Tibial nerve (tissue), 4 donors: ENCODE measurements at regions not wholly inside any gene's neighbourhood (a gene's known extent, or its start where the extent isn't known, plus 50 kb on each side); places are given as distances from the start of the nearest gene placed in this dataset.

ENCODE experiments used
- DNase-seq, 2 donors: peaks; one replicate each; pipeline ENCODE4 v3.0.0-alpha.2; 2019; ENCODE audit warnings: low spot score in 2 of 2
- H3K27ac ChIP-seq, 4 donors: fragments of 200-600 bp; sonication (generic) in 3 of 4; one replicate each; pipeline ENCODE4 v1.5.1; 2017 to 2019; ENCODE audit warnings: mild to moderate bottlenecking in 1 of 4
- H3K27me3 ChIP-seq, 2 donors: fragments of 200-600 bp; sonication (generic) in 1 of 2; one replicate each; pipeline versions ENCODE4 v1.5.1 to v1.6.0; 2017 to 2019
- H3K36me3 ChIP-seq, 3 donors: fragments of 200-600 bp; sonication (generic); one replicate each; pipeline ENCODE4 v1.5.1; 2018 to 2019
- H3K4me1 ChIP-seq, 4 donors: fragments of 200-600 bp; sonication (generic) in 3 of 4; one replicate each; pipeline ENCODE4 v1.5.1; 2017 to 2019
- H3K4me3 ChIP-seq, 4 donors: fragments of 200-600 bp; sonication (generic) in 3 of 4; one replicate each; pipeline ENCODE4 v1.5.1; 2017 to 2019; ENCODE audit warnings: mild to moderate bottlenecking in 1 of 4, moderate library complexity in 1 of 4
- H3K9me3 ChIP-seq, 4 donors: fragments of 200-600 bp; sonication (generic) in 3 of 4; one replicate each; pipeline ENCODE4 v1.5.1; 2017 to 2019
- EP300 ChIP-seq, 2 donors: sonication (generic); formaldehyde crosslinking; IDR thresholded peaks; one replicate each; pipeline ENCODE4 v1.6.1; 2017; ENCODE audit warnings: antibody characterized with exemption in 2 of 2, mild to moderate bottlenecking in 1 of 2
- POLR2A ChIP-seq, 2 donors: fragments of 450-650 bp; IDR thresholded peaks; one replicate each; pipeline ENCODE4 v1.6.1; 2017; ENCODE audit warnings: antibody characterized with exemption in 2 of 2, mild to moderate bottlenecking in 2 of 2, moderate library complexity in 2 of 2
- WGBS, 2 donors: methylation state at CpG; one replicate each; pipeline ENCODE4 v1.1.5; 2018; 5-methylcytosine and 5-hydroxymethylcytosine counted together
- TF ChIP-seq, protein P1 (sequence below), 5 experiments: fragments of 200-600 bp in 3 of 5; fragments of 450-650 bp in 2 of 5; sonication (generic) in 3 of 5; IDR thresholded peaks; one replicate each; pipeline ENCODE4 v1.5.1; 2016 to 2019; ENCODE audit warnings: antibody characterized with exemption in 5 of 5, mild to moderate bottlenecking in 3 of 5, moderate library complexity in 2 of 5

GRCh38 chr3:99134986-99135385 lies 233.5 kb upstream of the DCBLD2 start:
- Histone ChIP-seq H3K4me3 (no peak overlapping the region), H3K27me3 (no peaks in the 10 kb centered on the region), H3K27ac (no peak overlapping the region), H3K36me3 (no peaks in the 10 kb centered on the region), H3K4me1 (no peaks in the 10 kb centered on the region), H3K9me3 (peaks cover 0 to 3% (median 0%) of the 10 kb centered on the region in 4 donors)
- TF ChIP-seq, protein P1, sequence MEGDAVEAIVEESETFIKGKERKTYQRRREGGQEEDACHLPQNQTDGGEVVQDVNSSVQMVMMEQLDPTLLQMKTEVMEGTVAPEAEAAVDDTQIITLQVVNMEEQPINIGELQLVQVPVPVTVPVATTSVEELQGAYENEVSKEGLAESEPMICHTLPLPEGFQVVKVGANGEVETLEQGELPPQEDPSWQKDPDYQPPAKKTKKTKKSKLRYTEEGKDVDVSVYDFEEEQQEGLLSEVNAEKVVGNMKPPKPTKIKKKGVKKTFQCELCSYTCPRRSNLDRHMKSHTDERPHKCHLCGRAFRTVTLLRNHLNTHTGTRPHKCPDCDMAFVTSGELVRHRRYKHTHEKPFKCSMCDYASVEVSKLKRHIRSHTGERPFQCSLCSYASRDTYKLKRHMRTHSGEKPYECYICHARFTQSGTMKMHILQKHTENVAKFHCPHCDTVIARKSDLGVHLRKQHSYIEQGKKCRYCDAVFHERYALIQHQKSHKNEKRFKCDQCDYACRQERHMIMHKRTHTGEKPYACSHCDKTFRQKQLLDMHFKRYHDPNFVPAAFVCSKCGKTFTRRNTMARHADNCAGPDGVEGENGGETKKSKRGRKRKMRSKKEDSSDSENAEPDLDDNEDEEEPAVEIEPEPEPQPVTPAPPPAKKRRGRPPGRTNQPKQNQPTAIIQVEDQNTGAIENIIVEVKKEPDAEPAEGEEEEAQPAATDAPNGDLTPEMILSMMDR (IDR thresholded peaks at IDR 0.05), result no peak
- TF ChIP-seq POLR2A (IDR thresholded peaks at IDR 0.05) (no peak), EP300 (IDR thresholded peaks at IDR 0.05) (no peak)
- no peak for DNase-seq

- H3K27me3 ChIP-seq, result no peaks in the 10 kb centered on the region
- no peak overlapping the region for H3K27ac ChIP-seq
- H3K4me3 ChIP-seq, result no peak overlapping the region
- no peaks in the 10 kb centered on the region for H3K36me3 ChIP-seq
- H3K4me1 ChIP-seq, result peaks cover 0 to 16% (median 0%) of the 10 kb centered on the region in 4 donors
- TF ChIP-seq POLR2A (IDR thresholded peaks at IDR 0.05) (no peak), EP300 (IDR thresholded peaks at IDR 0.05) (no peak)
- TF ChIP-seq, protein P1 (IDR thresholded peaks at IDR 0.05), result no peak
- H3K9me3 ChIP-seq, result no peaks in the 10 kb centered on the region
- DNase-seq, result no peak
Measured at GRCh38 chr3:99131876-99132275, 230.4 kb upstream of the DCBLD2 start.

DNA sequence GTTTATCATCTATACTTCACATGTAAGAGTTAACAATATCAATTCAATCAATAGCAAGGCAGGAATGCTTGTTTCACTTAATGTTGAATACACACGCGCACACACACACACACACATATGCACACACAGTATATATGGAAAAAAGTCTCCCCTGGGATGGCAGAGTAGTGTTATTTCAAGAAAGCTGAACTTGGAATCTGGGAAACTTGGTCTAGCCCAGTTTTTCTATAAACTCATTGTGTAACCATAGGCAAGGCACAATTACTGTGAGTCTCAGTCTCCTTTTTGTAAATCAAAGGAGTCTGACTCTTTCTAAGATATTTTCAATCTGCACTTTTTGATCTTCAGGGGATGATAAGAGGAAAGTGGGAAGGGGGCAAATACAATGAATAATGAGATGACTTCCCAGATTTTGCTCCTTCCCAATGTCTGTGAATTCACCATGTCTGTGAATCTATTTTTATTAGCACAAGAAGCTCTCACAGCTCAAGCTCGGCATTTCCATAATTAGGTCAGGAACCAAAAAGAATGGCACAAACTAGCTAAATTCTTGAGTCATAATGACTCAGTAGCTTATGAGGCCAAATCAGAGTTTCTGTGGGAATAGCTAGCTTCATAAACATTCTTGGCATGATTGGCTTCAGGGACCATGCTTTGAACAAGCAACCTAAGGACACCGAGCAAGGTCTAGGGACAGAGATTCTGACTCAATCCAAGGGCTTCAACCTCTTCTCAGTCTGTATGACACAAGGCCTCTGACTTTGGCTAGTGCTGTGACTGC lies 227.4 kb upstream of the DCBLD2 start:
- H3K27me3 ChIP-seq, result no peaks in the 10 kb centered on the region
- H3K27ac ChIP-seq, result peak overlapping the region in 1 of 4 donors; percentile 61
- TF ChIP-seq, protein P1 (IDR thresholded peaks at IDR 0.05), result no peak
- TF ChIP-seq EP300 (IDR thresholded peaks at IDR 0.05) (no peak), POLR2A (IDR thresholded peaks at IDR 0.05) (no peak)
- H3K36me3 ChIP-seq, result no peaks in the 10 kb centered on the region
- H3K4me1 ChIP-seq, result peaks cover 0 to 16% (median 0%) of the 10 kb centered on the region in 4 donors
- no peaks in the 10 kb centered on the region for H3K9me3 ChIP-seq
- no peak overlapping the region for H3K4me3 ChIP-seq
- WGBS, 2 donors, result 29% methylated on average over 4 of the region's 4 CpGs
- no peak for DNase-seq

- Histone ChIP-seq H3K36me3 (no peaks in the 10 kb centered on the region), H3K27me3 (no peaks in the 10 kb centered on the region), H3K9me3 (no peaks in the 10 kb centered on the region), H3K27ac (peak overlapping the region in 1 of 4 donors; percentile 11), H3K4me1 (peaks cover 0 to 16% (median 0%) of the 10 kb centered on the region in 4 donors), H3K4me3 (no peak overlapping the region)
- DNase-seq, result no peak
- 27 to 42% methylated on average over 2 of the region's 2 CpGs for WGBS, 2 donors
- no peak for TF ChIP-seq EP300 (IDR thresholded peaks at IDR 0.05)
- TF ChIP-seq, protein P1 (IDR thresholded peaks at IDR 0.05), result no peak
- TF ChIP-seq POLR2A (IDR thresholded peaks at IDR 0.05), result no peak
Measured at GRCh38 chr3:99128235-99128634, 226.7 kb upstream of the DCBLD2 start.

DNA sequence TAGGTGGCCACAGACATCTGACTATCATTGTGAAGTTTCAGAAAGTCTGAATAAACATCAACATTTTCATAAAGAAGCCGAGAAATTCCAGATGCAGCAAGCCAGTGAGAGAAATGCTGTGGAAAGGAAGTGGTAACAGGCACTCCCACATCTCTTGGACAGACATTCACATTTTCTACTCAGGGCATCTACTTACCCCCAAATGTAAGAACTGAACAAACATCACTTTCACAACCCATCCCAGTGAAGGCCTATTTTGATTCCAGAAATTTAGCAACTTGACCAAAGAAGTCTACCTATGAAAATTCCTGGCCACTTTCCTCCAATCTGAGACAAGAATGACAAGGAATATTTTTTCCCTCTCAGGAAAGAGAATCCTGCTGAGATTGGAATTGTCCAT lies 224.8 kb upstream of the DCBLD2 start:
- H3K27ac ChIP-seq, result no peak overlapping the region
- peaks cover 0 to 16% (median 0%) of the 10 kb centered on the region in 4 donors for H3K4me1 ChIP-seq
- H3K9me3 ChIP-seq, result no peaks in the 10 kb centered on the region
- H3K4me3 ChIP-seq, result no peak overlapping the region
- no peak for TF ChIP-seq EP300 (IDR thresholded peaks at IDR 0.05)
- TF ChIP-seq POLR2A (IDR thresholded peaks at IDR 0.05), result no peak
- TF ChIP-seq, protein P1 (IDR thresholded peaks at IDR 0.05), result no peak
- DNase-seq, result no peak
- no peaks in the 10 kb centered on the region for H3K36me3 ChIP-seq
- 38 to 75% methylated on average over 1 of the region's 1 CpG for WGBS, 2 donors
- no peaks in the 10 kb centered on the region for H3K27me3 ChIP-seq
